Breast epithelium (tissue), 4 donors: ENCODE measurements at regions not wholly inside any gene's neighbourhood (a gene's known extent, or its start where the extent isn't known, plus 50 kb on each side); places are given as distances from the start of the nearest gene placed in this dataset.

ENCODE experiments used
- DNase-seq, 2 donors: peaks; one replicate each; pipeline ENCODE4 v3.0.0-alpha.2; 2019; ENCODE audit warnings: low spot score in 2 of 2
- H3K27ac ChIP-seq, 2 donors: fragments of 200-600 bp; sonication (generic) in 1 of 2; one replicate each; pipeline ENCODE4 v1.5.1; 2016 to 2019; ENCODE audit warnings: mild to moderate bottlenecking in 1 of 2
- H3K27me3 ChIP-seq, 2 donors: fragments of 200-600 bp; sonication (generic) in 1 of 2; one replicate each; pipeline versions ENCODE4 v1.5.1 to v1.6.0; 2017 to 2019; ENCODE audit warnings: control low read depth in 1 of 2, mild to moderate bottlenecking in 1 of 2
- H3K36me3 ChIP-seq: fragments of 200-600 bp; one replicate; pipeline ENCODE4 v1.5.1; 2019
- H3K4me1 ChIP-seq, 2 donors: fragments of 200-600 bp; sonication (generic); one replicate each; pipeline ENCODE4 v1.5.1; 2016 to 2019; ENCODE audit warnings: control low read depth in 1 of 2
- H3K4me3 ChIP-seq, 3 donors: fragments of 200-600 bp; sonication (generic); 1 replicate in 2 of 3; 2 replicates in 1 of 3; pipeline ENCODE4 v1.5.1; 2016 to 2019; ENCODE audit warnings: mild to moderate bottlenecking in 3 of 3, moderate library complexity in 2 of 3
- H3K9me3 ChIP-seq, 2 donors: fragments of 200-600 bp; sonication (generic) in 1 of 2; one replicate each; pipeline ENCODE4 v1.5.1; 2016 to 2019; ENCODE audit warnings: control low read depth in 1 of 2
- CTCF ChIP-seq, 3 donors: fragments of 450-650 bp; IDR thresholded peaks; one replicate each; pipeline ENCODE4 v1.5.1; 2016 to 2017; ENCODE audit warnings: antibody characterized with exemption in 3 of 3, mild to moderate bottlenecking in 3 of 3, moderate library complexity in 3 of 3
- POLR2A ChIP-seq: fragments of 450-650 bp; IDR thresholded peaks from one replicate; pipeline ENCODE4 v1.6.1; 2016; ENCODE audit warnings: antibody characterized with exemption, mild to moderate bottlenecking, moderate library complexity
- POLR2AphosphoS5 ChIP-seq, 3 donors: sonication (generic); formaldehyde crosslinking; IDR thresholded peaks; one replicate each; pipeline ENCODE4 v1.6.1; 2017; ENCODE audit warnings: antibody characterized with exemption in 3 of 3
- intact Hi-C: fragments of 100-400 bp; cut with DNase I; formaldehyde crosslinking; loops from one replicate; pipeline ENCODE4 v1.15.1; 2023; ENCODE audit warnings: low total_unique reads

- Histone ChIP-seq H3K27me3 (no peaks in the 10 kb centered on the region), H3K4me3 (no peak overlapping the region), H3K4me1 (no peaks in the 10 kb centered on the region), H3K9me3 (peaks cover 0 to 27% of the 10 kb centered on the region in 2 donors), H3K36me3 (no peaks in the 10 kb centered on the region), H3K27ac (no peak overlapping the region)
- intact Hi-C loops, result no loop called here
- DNase-seq, result no peak
- TF ChIP-seq CTCF (IDR thresholded peaks at IDR 0.05), result no peak
- no peak for TF ChIP-seq POLR2AphosphoS5 (IDR thresholded peaks at IDR 0.05)
- TF ChIP-seq POLR2A, result no peak
Observed at GRCh38 chr1:166258017-166258416, 91.2 kb upstream of the FAM78B start.

GRCh38 chr1:166261511-166261910 is 94.7 kb upstream of the FAM78B start:
- Histone ChIP-seq H3K27ac (no peak overlapping the region), H3K9me3 (peaks cover 0 to 3% of the 10 kb centered on the region in 2 donors), H3K4me3 (no peak overlapping the region), H3K27me3 (no peaks in the 10 kb centered on the region), H3K36me3 (no peaks in the 10 kb centered on the region), H3K4me1 (no peaks in the 10 kb centered on the region)
- no peak for DNase-seq
- TF ChIP-seq CTCF (IDR thresholded peaks at IDR 0.05) (no peak), POLR2AphosphoS5 (IDR thresholded peaks at IDR 0.05) (no peak), POLR2A (no peak)
- intact Hi-C loops, result loop anchor here (10.0 kb wide), 1 partner anchor 1853 kb away; no protein-coding TSS in a partner anchor

GRCh38 chr1:166270476-166271150 is 103.8 kb upstream of the FAM78B start:
- DNase-seq, result no peak
- Histone ChIP-seq H3K36me3 (no peaks in the 10 kb centered on the region), H3K9me3 (no peaks in the 10 kb centered on the region), H3K27ac (no peak overlapping the region), H3K4me1 (no peaks in the 10 kb centered on the region), H3K4me3 (no peak overlapping the region), H3K27me3 (no peaks in the 10 kb centered on the region)
- no peak for TF ChIP-seq POLR2AphosphoS5 (IDR thresholded peaks at IDR 0.05)
- no peak for TF ChIP-seq POLR2A
- no peak for TF ChIP-seq CTCF (IDR thresholded peaks at IDR 0.05)
- intact Hi-C loops, result no loop called here

- no peaks in the 10 kb centered on the region for H3K27me3 ChIP-seq
- no peak for DNase-seq
- no peak overlapping the region for H3K27ac ChIP-seq
- no peak overlapping the region for H3K4me3 ChIP-seq
- intact Hi-C loops, result no loop called here
- TF ChIP-seq POLR2AphosphoS5 (IDR thresholded peaks at IDR 0.05) (no peak), POLR2A (no peak), CTCF (IDR thresholded peaks at IDR 0.05) (no peak)
- peaks cover 0 to 4% of the 10 kb centered on the region in 2 donors for H3K9me3 ChIP-seq
- no peaks in the 10 kb centered on the region for H3K4me1 ChIP-seq
- no peaks in the 10 kb centered on the region for H3K36me3 ChIP-seq
Observed at GRCh38 chr1:166271151-166271538, 104.3 kb upstream of the FAM78B start.

GRCh38 chr1:166272155-166272554 is 105.4 kb upstream of the FAM78B start:
- H3K9me3 ChIP-seq, result peaks cover 0 to 11% of the 10 kb centered on the region in 2 donors
- TF ChIP-seq POLR2AphosphoS5 (IDR thresholded peaks at IDR 0.05) (no peak), POLR2A (no peak), CTCF (IDR thresholded peaks at IDR 0.05) (no peak)
- no peak overlapping the region for H3K4me3 ChIP-seq
- intact Hi-C loops, result loop anchor here (2.0 kb wide), 1 partner anchor 53 kb away; no protein-coding TSS in a partner anchor
- no peaks in the 10 kb centered on the region for H3K36me3 ChIP-seq
- DNase-seq, result no peak
- no peaks in the 10 kb centered on the region for H3K27me3 ChIP-seq
- H3K4me1 ChIP-seq, result no peaks in the 10 kb centered on the region
- H3K27ac ChIP-seq, result no peak overlapping the region
